Spleen (tissue), 11 donors: ENCODE measurements at regions not wholly inside any gene's neighbourhood (a gene's known extent, or its start where the extent isn't known, plus 50 kb on each side); places are given as distances from the start of the nearest gene placed in this dataset.

ENCODE experiments used
- DNase-seq: peaks from one replicate; pipeline ENCODE4 v3.0.0-alpha.2; 2020
- H3K27ac ChIP-seq, 8 donors: fragments of 200-600 bp; sonication (generic) in 7 of 8; 1 replicate in 4 of 8; 2 replicates in 4 of 8; pipeline versions ENCODE4 v1.5.0 to v1.8.0; 2016 to 2021; ENCODE audit warnings: inconsistent platforms in 4 of 8, mild to moderate bottlenecking in 4 of 8, moderate library complexity in 1 of 8
- H3K27me3 ChIP-seq, 7 donors: fragments of 200-600 bp; sonication (generic) in 6 of 7; replicated peaks in 1 of 7; 1 replicate in 4 of 7; 2 replicates in 3 of 7; pipeline versions ENCODE4 v1.5.0 to v1.8.0; 2016 to 2021; ENCODE audit warnings: inconsistent platforms in 3 of 7, mild to moderate bottlenecking in 1 of 7
- H3K36me3 ChIP-seq, 6 donors: fragments of 200-600 bp; sonication (generic) in 5 of 6; 1 replicate in 4 of 6; 2 replicates in 2 of 6; pipeline versions ENCODE4 v1.5.0 to v1.8.0; 2016 to 2021; ENCODE audit warnings: inconsistent platforms in 2 of 6
- H3K4me1 ChIP-seq, 6 donors: fragments of 200-600 bp; sonication (generic) in 5 of 6; 1 replicate in 3 of 6; 2 replicates in 3 of 6; pipeline versions ENCODE4 v1.5.0 to v1.8.0; 2016 to 2021; ENCODE audit warnings: inconsistent platforms in 3 of 6
- H3K4me3 ChIP-seq, 8 donors: fragments of 200-600 bp; sonication (generic) in 7 of 8; 1 replicate in 4 of 8; 2 replicates in 4 of 8; pipeline versions ENCODE4 v1.5.0 to v1.8.0; 2016 to 2021; ENCODE audit warnings: inconsistent platforms in 4 of 8, mild to moderate bottlenecking in 4 of 8, moderate library complexity in 2 of 8
- H3K9me3 ChIP-seq, 8 donors: fragments of 200-600 bp; sonication (generic) in 7 of 8; 1 replicate in 4 of 8; 2 replicates in 4 of 8; pipeline versions ENCODE4 v1.5.0 to v1.8.0; 2016 to 2021; ENCODE audit warnings: inconsistent platforms in 4 of 8
- CTCF ChIP-seq, 11 experiments: fragments of 200-600 bp in 7 of 11; fragments of 450-650 bp in 4 of 11; sonication (generic) in 4 of 11; IDR thresholded peaks in 8 of 11; conservative IDR thresholded peaks in 3 of 11; 1 replicate in 7 of 11; 2 replicates in 4 of 11; pipeline versions ENCODE4 v1.4.0 to v1.8.0; 2016 to 2021; ENCODE audit warnings: antibody characterized with exemption in 11 of 11, inconsistent platforms in 4 of 11, mild to moderate bottlenecking in 1 of 11
- POLR2A ChIP-seq, 3 donors: fragments of 450-650 bp; IDR thresholded peaks; one replicate each; pipeline ENCODE4 v1.5.1; 2017; ENCODE audit warnings: antibody characterized with exemption in 3 of 3, mild to moderate bottlenecking in 1 of 3
- POLR2AphosphoS5 ChIP-seq, 3 donors: sonication (generic); formaldehyde crosslinking; IDR thresholded peaks; one replicate each; pipeline ENCODE4 v1.5.1; 2017; ENCODE audit warnings: antibody characterized with exemption in 3 of 3
- WGBS, 5 donors: extraction: QIAGEN DNeasy Blood & Tissue Kit in 3 of 5; methylation state at CpG; one replicate each; pipeline versions ENCODE4 v1.1.5 to v1.1.7; 2013 to 2018; 5-methylcytosine and 5-hydroxymethylcytosine counted together
- intact Hi-C: fragments of 100-400 bp; cut with DNase I; formaldehyde crosslinking; loops from one replicate; pipeline ENCODE4 v1.15.0; 2023; ENCODE audit warnings: low total_unique reads
- donor health status: healthy with polysubstance abuse.
- donor health status: DM: no; HTN: no; CAD: no; lungs with moderate emphysema.
- donor health status: DM: no; HTN: no; CAD: no.
- donor health status: Bipolar disorder and iron deficiency.
- donor health status: healthy.
- donor health status: DM: no; HTN: no; CAD: no.
- donor health status: DM: yes; HTN: yes; CAD: no.

GRCh38 chr2:57869758-57870344, 176.8 kb upstream of the VRK2 start:
- WGBS, 5 donors: 85 to 90% (median 87%) methylated on average over 12 of the region's 12 CpGs
- H3K9me3 ChIP-seq: no peaks in the 10 kb centered on the region
- TF ChIP-seq CTCF (IDR thresholded peaks at IDR 0.05 in 8 of 11, conservative IDR thresholded peaks at IDR 0.05 in 3 of 11): no peak
- TF ChIP-seq POLR2A (IDR thresholded peaks at IDR 0.05): no peak
- TF ChIP-seq POLR2AphosphoS5 (IDR thresholded peaks at IDR 0.05): no peak
- H3K27ac ChIP-seq: no peak overlapping the region
- no peak for DNase-seq
- no peaks in the 10 kb centered on the region for H3K27me3 ChIP-seq
- intact Hi-C loops: no loop called here
- H3K4me3 ChIP-seq: no peak overlapping the region
- H3K36me3 ChIP-seq: no peaks in the 10 kb centered on the region
- no peaks in the 10 kb centered on the region for H3K4me1 ChIP-seq

GRCh38 chr2:57876313-57876712, 170.3 kb upstream of the VRK2 start:
- no peak for DNase-seq
- no peaks in the 10 kb centered on the region for H3K9me3 ChIP-seq
- no peaks in the 10 kb centered on the region for H3K36me3 ChIP-seq
- H3K4me3 ChIP-seq: no peak overlapping the region
- peaks cover 0 to 4% (median 0%) of the 10 kb centered on the region in 6 donors for H3K4me1 ChIP-seq
- no peak overlapping the region for H3K27ac ChIP-seq
- intact Hi-C loops: no loop called here
- TF ChIP-seq POLR2A (IDR thresholded peaks at IDR 0.05) (no peak), POLR2AphosphoS5 (IDR thresholded peaks at IDR 0.05) (no peak), CTCF (IDR thresholded peaks at IDR 0.05 in 8 of 11, conservative IDR thresholded peaks at IDR 0.05 in 3 of 11) (no peak)
- H3K27me3 ChIP-seq: no peaks in the 10 kb centered on the region

DNA sequence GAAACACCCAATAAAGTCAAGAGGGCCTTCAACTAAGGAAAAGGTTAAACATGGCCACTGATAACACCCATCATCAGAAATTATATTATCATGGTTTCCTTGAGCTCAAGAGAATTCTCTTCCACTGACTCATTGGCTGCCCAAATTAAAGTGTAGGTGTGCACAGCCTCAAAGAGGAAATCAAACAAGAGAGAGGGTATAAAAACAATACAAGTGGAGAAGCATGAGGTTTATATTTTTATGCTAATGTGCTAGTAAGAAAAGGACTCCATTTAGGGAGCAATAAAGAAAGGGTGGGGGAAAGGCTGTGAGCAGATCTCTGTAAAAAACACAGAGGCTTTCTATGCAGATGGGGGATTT, 168.8 kb upstream of the VRK2 start:
- Histone ChIP-seq H3K36me3 (no peaks in the 10 kb centered on the region), H3K9me3 (no peaks in the 10 kb centered on the region), H3K4me3 (no peak overlapping the region), H3K27me3 (no peaks in the 10 kb centered on the region), H3K27ac (no peak overlapping the region), H3K4me1 (peaks cover 0 to 4% (median 0%) of the 10 kb centered on the region in 6 donors)
- TF ChIP-seq CTCF (IDR thresholded peaks at IDR 0.05 in 8 of 11, conservative IDR thresholded peaks at IDR 0.05 in 3 of 11) (no peak), POLR2AphosphoS5 (IDR thresholded peaks at IDR 0.05) (no peak), POLR2A (IDR thresholded peaks at IDR 0.05) (no peak)
- no peak for DNase-seq
- intact Hi-C loops: no loop called here

DNA sequence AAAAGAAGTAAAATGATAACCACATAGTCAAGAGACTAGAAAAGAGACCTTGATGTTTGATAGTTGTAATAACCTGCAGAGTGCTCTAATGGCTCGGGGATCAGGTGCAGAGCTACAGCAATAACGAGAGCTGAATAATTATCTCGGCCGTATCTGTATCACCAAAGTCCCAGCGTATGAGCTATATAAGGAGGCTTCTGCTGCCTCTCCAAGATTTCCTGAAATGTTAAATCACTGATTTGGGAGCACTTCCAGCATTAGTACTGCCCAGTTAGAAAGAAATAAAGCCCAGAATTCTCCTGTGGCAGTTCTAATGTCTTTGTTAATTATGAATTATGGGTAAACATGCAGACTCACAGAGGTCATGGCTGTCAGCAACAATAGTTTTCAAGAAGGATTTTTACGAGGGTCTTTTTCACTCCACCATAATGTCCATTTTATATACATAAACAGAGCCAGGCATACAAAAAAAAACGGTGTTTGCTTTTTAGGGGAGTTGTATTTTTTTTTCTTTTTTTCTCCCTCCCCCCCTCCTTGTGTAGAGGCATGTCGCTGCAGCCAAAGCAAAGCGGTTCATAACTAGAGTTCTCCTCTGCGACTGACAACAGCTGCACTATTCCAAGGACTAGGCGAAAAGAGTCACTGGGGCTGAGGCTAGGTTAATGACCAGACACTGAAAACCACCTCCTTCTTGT, 168.3 kb upstream of the VRK2 start:
- DNase-seq: no peak
- Histone ChIP-seq H3K9me3 (no peaks in the 10 kb centered on the region), H3K27me3 (no peaks in the 10 kb centered on the region), H3K27ac (no peak overlapping the region), H3K36me3 (no peaks in the 10 kb centered on the region), H3K4me1 (peaks cover 0 to 4% (median 0%) of the 10 kb centered on the region in 6 donors), H3K4me3 (no peak overlapping the region)
- TF ChIP-seq POLR2AphosphoS5 (IDR thresholded peaks at IDR 0.05) (no peak), POLR2A (IDR thresholded peaks at IDR 0.05) (no peak), CTCF (IDR thresholded peaks at IDR 0.05 in 8 of 11, conservative IDR thresholded peaks at IDR 0.05 in 3 of 11) (no peak)
- WGBS, 5 donors: 74 to 84% (median 79%) methylated on average over 11 of the region's 11 CpGs
- intact Hi-C loops: no loop called here
